Stimulated activated CD4-positive, alpha-beta T cell treated with anti-CD3 and anti-CD28 coated beads, Interleukin-12 subunit alpha, Interleukin-12 subunit beta, amount 100 ng/mL, for 48 hours (primary cell): ENCODE measurements at regions not wholly inside any gene's neighbourhood (a gene's known extent, or its start where the extent isn't known, plus 50 kb on each side); places are given as distances from the start of the nearest gene placed in this dataset.
"Not testable (repeated sequence)": the region's sequence is repeated elsewhere in the genome, so short reads cannot be mapped to it uniquely, and the experiment has no call there.

ENCODE experiments used
- DNase-seq, 3 donors: peaks; one replicate each; pipeline ENCODE4 v3.0.0-alpha.2; 2020; ENCODE audit warnings: low read depth in 2 of 3, low spot score in 1 of 3

DNA sequence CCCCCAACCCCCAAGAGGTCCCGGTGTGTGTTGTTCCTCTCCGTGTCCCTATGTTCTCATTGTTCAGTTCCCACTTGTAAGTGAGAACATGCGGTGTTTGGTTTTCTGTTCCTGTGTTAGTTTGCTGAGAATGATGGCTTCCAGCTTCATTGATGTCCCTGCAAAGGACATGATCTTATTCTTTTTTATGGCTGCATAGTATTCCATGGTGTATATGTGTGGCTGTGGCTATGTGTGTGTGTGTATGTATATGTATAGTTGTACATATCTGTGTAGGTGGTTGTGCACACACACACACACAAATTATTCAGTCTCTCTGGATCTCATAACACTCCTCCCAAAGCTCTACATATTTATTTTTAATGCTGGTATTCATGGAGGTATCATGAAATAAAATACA is 165.8 kb upstream of the KAZN start:
- not testable (repeated sequence) for DNase-seq

GRCh38 chr1:14435368-14436023 is 163.0 kb upstream of the KAZN start:
- no peak for DNase-seq

DNA sequence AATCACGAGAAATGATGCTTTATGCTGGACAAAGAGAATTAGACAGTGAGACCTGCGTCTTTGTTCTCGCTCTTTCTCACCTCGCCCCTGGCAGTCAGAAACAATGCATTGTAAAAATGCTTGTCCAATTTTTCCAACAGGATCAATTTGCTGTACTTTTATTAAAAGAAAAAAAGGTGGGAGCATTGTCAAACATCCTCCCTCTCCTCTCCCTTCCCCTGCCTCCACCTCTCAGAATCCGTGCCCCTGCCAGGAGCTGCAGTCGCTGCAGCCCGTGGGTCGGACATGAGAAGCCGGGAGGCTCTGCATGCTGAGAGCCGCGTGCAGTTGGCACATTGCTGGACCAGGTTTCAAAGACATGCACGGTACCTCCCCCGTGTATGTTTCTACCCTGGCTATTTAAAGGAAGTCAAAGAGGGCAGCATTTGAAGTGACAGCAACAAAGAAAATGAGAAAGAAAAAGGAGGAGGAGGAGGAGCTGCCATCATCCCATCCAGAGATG is 161.0 kb upstream of the KAZN start:
- no peak for DNase-seq

DNA sequence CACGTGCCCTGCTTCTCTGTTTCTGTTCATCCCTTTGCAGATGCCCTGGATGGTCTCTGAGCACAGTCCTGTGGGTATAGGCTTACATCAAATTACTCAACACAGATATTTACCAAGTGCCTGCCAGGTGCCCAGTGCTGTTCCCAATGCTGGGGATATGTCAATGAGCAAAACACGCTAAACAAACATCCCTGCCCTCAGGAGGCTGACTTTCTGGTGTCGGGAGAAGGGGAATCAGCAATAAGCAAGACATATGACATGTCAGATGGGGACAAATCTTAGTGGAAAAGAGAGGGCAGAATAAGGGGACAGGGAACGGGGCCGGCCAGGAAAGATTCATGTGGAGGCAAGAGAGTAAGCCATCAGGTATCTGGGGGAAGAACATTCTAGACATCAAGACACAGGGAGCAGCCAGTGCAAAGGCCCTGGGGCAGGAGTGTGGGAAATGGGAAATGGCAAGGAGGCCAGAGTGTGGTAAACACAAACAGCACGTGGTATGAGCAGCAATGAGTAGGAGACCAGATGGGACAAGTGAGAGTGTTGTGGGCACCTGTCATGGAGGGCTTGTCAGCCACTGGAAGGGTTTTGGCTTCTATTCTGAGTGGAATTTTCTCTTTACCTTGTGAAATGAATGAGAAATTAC is 160.2 kb upstream of the KAZN start:
- no peak for DNase-seq

- no peak for DNase-seq
These were observed 159.5 kb upstream of the KAZN start for GRCh38 chr1:14439015-14439414.

DNA sequence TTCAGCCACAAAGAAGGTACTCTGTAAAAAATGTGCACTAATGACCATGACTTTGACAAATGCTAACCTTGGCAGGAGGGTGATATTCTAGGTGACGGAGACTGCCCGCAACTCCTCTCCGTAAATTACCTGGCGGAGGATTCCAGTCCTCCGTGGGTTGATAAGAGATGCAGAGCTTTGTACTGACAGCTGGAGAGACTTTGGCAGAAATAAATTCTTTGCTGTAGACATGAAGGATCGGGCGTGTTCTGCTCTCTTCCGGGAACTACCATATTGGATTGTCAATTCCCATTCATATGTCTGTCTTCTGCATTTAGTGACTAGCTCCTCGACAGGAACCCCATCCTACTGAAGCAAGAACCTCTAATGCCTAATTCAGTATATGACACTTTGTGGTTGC is 158.3 kb upstream of the KAZN start:
- DNase-seq, result no peak

DNA sequence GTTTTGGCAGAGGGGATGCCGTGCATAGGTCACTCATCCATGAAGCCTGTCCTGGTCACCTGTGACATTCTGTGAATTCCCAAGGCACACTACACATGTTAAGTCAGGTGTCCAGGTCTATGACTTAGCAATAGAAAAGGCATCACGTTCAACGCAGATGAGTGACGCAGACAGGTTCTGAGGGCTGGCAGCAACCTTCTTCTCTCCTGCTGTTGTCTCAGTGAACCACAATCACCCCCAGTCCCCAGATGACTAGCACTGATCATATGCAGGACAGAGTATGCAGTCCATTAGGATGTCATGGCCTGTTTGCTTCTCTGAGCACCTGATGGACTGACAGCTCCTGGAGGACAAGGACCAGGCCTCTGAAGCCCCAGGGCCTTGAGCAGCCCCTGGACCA is 157.8 kb upstream of the KAZN start:
- no peak for DNase-seq

DNA sequence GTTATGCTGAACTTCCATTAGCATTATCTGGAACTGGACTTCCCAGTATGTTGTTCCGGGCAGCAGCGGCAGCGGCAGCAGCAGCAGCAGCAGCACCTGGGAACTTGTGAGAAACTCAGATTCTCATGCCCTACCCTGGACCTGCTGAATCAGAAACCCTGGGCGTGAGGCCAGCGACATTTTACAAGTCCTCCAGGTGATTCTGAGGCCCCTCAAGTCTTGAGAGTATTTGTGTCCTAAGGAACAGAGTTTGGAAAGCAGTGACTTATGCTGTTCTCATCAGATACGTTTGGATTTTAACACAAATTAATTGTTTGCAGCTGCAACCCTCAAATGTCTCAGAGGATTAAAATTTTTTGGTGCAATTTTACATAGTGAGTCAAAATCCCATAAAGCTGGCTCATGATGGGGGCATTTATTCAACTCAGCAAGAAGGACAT is 157.2 kb upstream of the KAZN start:
- no peak for DNase-seq

DNA sequence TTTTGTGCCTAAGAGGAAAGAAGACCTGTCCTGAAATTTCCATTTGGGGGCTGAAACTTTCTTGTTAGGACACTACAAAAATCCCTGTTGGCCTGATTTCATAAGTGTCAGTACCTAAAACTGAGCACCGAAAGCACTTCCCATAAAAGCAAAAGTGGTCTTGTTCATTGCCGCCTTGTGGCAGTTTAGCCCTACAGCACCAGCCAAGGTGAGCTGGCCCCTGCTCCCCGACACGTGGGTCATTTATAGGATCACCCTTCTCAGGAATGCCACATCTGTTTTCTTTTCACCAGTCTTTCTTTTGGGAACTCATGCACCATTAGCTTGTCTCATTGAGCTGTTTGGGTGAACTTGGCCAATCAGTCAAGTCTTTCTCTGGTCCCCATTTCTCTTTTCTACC is 155.8 kb upstream of the KAZN start:
- DNase-seq, result no peak

DNA sequence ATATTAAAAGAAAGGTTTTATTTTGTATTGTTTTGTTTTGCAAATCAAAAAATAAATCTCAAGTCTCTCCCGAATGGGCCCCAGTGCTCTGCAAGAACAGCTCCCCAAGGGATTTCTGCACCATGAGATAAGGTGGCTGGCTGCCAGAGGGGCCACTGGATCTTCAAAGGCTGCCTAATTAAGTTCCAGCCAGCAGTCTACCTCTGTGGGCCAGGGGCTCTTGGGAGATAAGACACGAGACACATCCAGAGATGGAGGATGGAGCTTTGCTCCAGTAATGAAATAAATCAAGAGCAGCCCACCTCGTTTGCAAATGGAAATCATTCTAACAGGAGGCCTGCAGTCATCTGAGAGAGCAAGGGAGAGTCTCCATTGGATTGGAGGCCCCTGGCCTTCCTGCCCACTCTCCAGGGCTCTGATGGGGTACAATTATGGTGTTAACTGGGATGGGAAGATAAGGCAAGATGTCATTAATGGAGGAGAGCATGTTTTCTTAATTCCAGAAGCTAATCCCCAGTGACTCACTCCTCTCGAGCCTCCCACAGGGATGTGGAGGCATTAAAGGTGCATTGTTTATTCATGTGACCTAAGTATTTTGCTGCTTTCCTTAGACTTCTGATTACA is 155.2 kb upstream of the KAZN start:
- no peak for DNase-seq

DNA sequence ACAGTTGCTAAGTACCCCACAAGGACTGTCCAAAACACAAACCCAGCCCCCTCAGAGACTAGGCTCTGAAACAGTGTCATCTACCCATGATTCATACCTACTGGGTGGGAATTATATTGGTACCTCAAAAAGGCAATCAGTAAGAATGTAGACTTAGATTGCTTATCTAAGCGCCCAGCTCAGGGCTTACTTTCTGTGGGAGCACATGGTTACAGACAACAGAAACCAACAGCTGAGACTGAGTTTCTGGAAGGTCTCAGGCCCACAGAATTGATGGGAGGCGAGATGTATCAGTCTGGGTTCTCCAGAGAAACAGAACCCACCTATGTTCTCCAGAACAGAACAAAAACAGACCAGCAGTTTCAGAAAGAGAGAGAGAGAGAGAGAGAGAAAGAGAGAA is 147.3 kb upstream of the KAZN start:
- no peak for DNase-seq

- no peak for DNase-seq
These were observed 145.9 kb upstream of the KAZN start for GRCh38 chr1:14452551-14452950.

DNA sequence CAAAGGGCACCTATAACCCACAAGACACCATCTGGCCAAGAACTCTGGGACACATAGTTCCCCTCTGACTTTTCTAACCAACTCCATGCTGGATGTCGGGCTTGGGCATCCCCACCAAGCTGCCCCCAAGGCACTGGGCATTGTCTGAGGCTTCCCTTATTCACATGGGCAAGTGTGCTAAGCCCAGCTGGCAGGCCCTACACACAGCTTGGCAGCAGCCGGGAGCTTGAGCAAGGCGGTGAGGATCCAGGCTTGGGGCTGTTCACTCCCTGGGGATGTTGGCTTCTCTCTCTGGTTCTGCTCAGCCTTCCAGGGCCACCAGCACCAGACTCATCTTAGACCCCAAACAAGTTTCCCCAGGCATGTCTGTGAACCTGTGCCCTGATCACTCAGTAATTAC is 138.3 kb upstream of the KAZN start:
- DNase-seq, result no peak

GRCh38 chr1:14462851-14463250 is 135.6 kb upstream of the KAZN start:
- no peak for DNase-seq

GRCh38 chr1:14466006-14466405 is 132.5 kb upstream of the KAZN start:
- DNase-seq, result no peak

- DNase-seq, result no peak
These were observed 131.4 kb upstream of the KAZN start for GRCh38 chr1:14467112-14467511.

DNA sequence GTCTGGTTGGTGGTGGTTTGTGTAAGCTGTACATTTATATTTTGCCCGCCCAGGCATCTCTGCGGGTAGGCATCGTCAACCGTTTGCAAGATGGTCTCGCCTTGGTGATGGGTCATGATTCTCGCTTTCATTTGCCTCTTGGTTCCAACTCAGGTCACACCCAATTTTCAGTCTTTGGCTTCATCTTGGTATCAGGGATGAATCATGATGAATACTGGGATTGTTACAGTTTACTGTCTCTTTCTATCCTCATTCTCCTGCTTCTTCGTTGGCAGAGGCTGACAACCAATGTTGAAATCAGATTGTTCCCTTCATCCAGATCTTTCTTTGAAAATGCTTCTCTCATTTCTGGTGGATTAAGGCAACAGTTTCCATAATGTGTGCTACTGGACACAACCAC is 129.7 kb upstream of the KAZN start:
- DNase-seq, result no peak

GRCh38 chr1:14470802-14471201 is 127.7 kb upstream of the KAZN start:
- no peak for DNase-seq

- no peak for DNase-seq
These were observed 123.6 kb upstream of the KAZN start for GRCh38 chr1:14474856-14475255.

GRCh38 chr1:14476170-14476955 is 122.1 kb upstream of the KAZN start:
- no peak for DNase-seq

DNA sequence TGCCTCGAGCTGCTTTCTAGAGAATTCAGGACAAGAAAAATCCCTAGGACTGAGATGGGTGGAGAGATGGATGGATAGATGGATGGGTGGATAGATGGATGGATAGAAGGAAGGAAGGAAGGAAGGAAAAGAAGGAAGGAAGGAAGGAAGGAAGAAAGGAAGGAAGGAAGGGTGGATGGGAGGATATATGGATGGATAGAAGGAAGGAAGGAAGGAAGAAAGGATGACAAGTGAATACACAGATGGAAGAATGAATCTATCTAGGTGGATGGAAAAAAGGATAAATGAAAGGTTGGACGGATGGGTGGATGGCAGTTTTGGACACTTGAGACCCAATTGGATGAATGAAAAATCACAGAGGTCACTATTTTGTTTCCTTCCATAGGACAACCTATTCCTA is 120.4 kb upstream of the KAZN start:
- DNase-seq, result no peak

- no peak for DNase-seq
These were observed 118.6 kb upstream of the KAZN start for GRCh38 chr1:14479865-14480264.
